Common myeloid progenitor, CD34-positive (primary cell): ENCODE measurements at regions not wholly inside any gene's neighbourhood (a gene's known extent, or its start where the extent isn't known, plus 50 kb on each side); places are given as distances from the start of the nearest gene placed in this dataset.

Experiments used
- CTCF ChIA-PET: fragments of 350-600 bp; sonication (Branson Sonifier 250); formaldehyde crosslinking; loops from one replicate; lab custom pipeline; 2021; ENCODE audit warnings: antibody characterized with exemption; lab: Charles Lee
- POLR2A ChIA-PET: fragments of 350-600 bp; sonication (Branson Sonifier 250); formaldehyde crosslinking; loops from one replicate; lab custom pipeline; 2021; ENCODE audit warnings: antibody characterized with exemption; lab: Charles Lee
- DNase-seq, 3 donors: peaks; one replicate each; pipeline versions ENCODE4 v3.0.0 to v3.0.0-alpha.2; 2013
- H3K27ac ChIP-seq, 2 experiments: 1 replicate in 1 of 2; 2 replicates in 1 of 2; pipeline ENCODE4 v1.7.0; 2013; ENCODE audit warnings: inconsistent platforms in 2 of 2, low read length in 2 of 2, mild to moderate bottlenecking in 2 of 2, low read depth in 1 of 2, moderate library complexity in 1 of 2; ENCODE audit not compliant: severe bottlenecking in 2 of 2, insufficient read depth in 1 of 2, poor library complexity in 1 of 2
- H3K27me3 ChIP-seq, 5 experiments: replicated peaks in 2 of 5; 1 replicate in 3 of 5; 2 replicates in 2 of 5; pipeline versions ENCODE4 v1.6.1 to v1.7.0; 2013; ENCODE audit warnings: low read length in 4 of 5, mild to moderate bottlenecking in 2 of 5, moderate library complexity in 2 of 5, inconsistent platforms in 1 of 5; ENCODE audit not compliant: insufficient read depth in 5 of 5, control insufficient read depth in 4 of 5
- H3K36me3 ChIP-seq, 4 experiments: 1 replicate in 2 of 4; 2 replicates in 2 of 4; pipeline versions ENCODE4 v1.6.1 to v1.7.0; 2013; ENCODE audit warnings: low read length in 3 of 4, control low read depth in 1 of 4, mild to moderate bottlenecking in 1 of 4; ENCODE audit not compliant: control insufficient read depth in 4 of 4, insufficient read depth in 4 of 4
- H3K4me1 ChIP-seq, 4 experiments: 1 replicate in 3 of 4; 2 replicates in 1 of 4; pipeline versions ENCODE4 v1.6.1 to v1.7.1; 2013; ENCODE audit warnings: low read length in 3 of 4, mild to moderate bottlenecking in 3 of 4, control low read depth in 1 of 4, inconsistent platforms in 1 of 4, moderate library complexity in 1 of 4; ENCODE audit not compliant: control insufficient read depth in 4 of 4, insufficient read depth in 4 of 4; ENCODE audit errors: control extremely low read depth in 1 of 4
- H3K4me3 ChIP-seq, 7 experiments: 1 replicate in 4 of 7; 2 replicates in 3 of 7; pipeline versions ENCODE4 v1.5.1 to v1.7.0; 2013; ENCODE audit warnings: mild to moderate bottlenecking in 7 of 7, low read length in 6 of 7, moderate library complexity in 6 of 7, inconsistent platforms in 2 of 7, low read depth in 2 of 7, control low read depth in 1 of 7; ENCODE audit not compliant: insufficient read depth in 4 of 7, control insufficient read depth in 1 of 7; ENCODE audit errors: extremely low read depth in 1 of 7
- H3K9me3 ChIP-seq, 5 experiments: 1 replicate in 4 of 5; 2 replicates in 1 of 5; pipeline versions ENCODE4 v1.6.1 to v1.7.1; 2013; ENCODE audit warnings: low read length in 4 of 5, mild to moderate bottlenecking in 2 of 5, inconsistent platforms in 1 of 5, low read depth in 1 of 5, moderate library complexity in 1 of 5; ENCODE audit not compliant: control insufficient read depth in 4 of 5, insufficient read depth in 2 of 5; ENCODE audit errors: control extremely low read depth in 1 of 5
- WGBS: methylation state at CpG from one replicate; pipeline ENCODE4 v1.1.5; 2013; ENCODE audit not compliant: insufficient coverage; 5-methylcytosine and 5-hydroxymethylcytosine counted together

DNA sequence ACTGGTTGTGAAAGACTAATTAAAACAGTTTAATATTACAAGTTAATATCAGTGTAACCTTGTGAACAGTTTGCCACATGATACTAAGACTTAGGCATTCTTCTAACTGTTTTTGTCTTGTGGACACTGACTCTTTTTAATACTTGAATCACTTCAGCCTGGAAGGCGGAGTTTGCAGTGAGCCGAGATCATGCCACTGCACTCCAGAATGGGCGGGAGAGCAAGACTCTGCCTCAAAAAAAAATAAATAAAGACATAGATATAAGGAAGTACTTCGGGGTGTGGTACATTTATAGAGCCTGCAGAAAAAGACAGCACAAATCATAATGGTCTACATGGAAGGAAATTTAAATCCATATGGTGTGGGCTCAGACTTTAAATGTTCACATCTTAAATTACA is 300.4 kb upstream of the NETO1 start:
- no peaks in the 10 kb centered on the region for H3K27me3 ChIP-seq
- no CpG with 5 or more reads among the region's 4 CpGs for WGBS

DNA sequence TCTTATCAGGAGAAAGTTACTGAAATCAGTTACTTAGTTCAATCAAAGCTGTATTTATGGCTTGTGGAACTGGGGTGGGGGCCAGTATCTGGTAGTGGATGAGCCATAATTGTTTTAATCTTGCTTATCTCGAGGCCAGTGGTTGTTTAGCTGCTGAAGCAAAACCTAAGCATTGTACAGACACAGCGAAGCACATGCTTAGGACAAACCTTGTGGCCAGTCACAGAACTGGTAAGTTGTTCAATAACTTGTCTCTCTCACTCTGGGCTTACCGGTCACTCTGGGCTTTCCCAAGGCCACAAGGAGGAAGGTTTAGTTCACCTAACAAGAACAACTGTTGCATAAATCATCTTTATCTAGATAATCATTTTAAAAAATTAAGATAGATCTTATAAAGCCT is 296.6 kb upstream of the NETO1 start:
- Histone ChIP-seq H3K36me3 (no peaks in the 10 kb centered on the region), H3K27ac (no peak overlapping the region), H3K4me3 (no peak overlapping the region), H3K4me1 (no peaks in the 10 kb centered on the region), H3K9me3 (peaks cover 0 to 3% (median 0%) of the 10 kb centered on the region in 5 experiments), H3K27me3 (no peaks in the 10 kb centered on the region)
- 100% methylated on average over 1 of the region's 3 CpGs for WGBS
- POLR2A ChIA-PET: no interaction called here
- no peak for DNase-seq
- CTCF ChIA-PET: no interaction called here

More for the DNA sequence above, 300.4 kb upstream of the NETO1 start:
- H3K36me3 ChIP-seq: no peaks in the 10 kb centered on the region
- H3K9me3 ChIP-seq: peaks cover 0 to 3% (median 0%) of the 10 kb centered on the region in 5 experiments
- H3K4me1 ChIP-seq: no peaks in the 10 kb centered on the region
- no peak for DNase-seq
- ChIA-PET POLR2A (no interaction called here), CTCF (no interaction called here)
- no peak overlapping the region for H3K4me3 ChIP-seq
- H3K27ac ChIP-seq: no peak overlapping the region

DNA sequence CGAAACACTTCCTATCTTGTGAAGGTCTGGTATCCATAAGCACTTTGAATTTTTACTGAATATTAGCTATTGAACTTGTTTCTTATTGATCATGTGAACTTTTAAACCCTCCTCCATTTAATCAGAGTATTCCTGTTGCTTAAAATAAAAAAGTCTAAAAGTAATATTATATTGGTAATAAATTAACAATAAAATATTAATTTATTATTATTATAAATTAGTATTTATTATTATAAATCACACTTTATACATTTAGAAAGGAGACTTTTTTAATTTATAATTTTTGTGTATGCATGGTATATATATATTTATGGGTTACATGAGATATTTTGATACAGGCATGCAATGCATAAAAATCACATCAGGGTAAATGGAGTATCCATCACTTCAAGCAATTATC is 295.4 kb upstream of the NETO1 start:
- CTCF ChIA-PET: no interaction called here
- Histone ChIP-seq H3K4me3 (no peak overlapping the region), H3K27ac (no peak overlapping the region), H3K4me1 (no peaks in the 10 kb centered on the region), H3K27me3 (peaks cover 0 to 1% (median 0%) of the 10 kb centered on the region in 5 experiments), H3K9me3 (peaks cover 0 to 3% (median 0%) of the 10 kb centered on the region in 5 experiments), H3K36me3 (no peaks in the 10 kb centered on the region)
- POLR2A ChIA-PET: no interaction called here
- WGBS: 80% methylated on average over 1 of the region's 1 CpG
- no peak for DNase-seq

DNA sequence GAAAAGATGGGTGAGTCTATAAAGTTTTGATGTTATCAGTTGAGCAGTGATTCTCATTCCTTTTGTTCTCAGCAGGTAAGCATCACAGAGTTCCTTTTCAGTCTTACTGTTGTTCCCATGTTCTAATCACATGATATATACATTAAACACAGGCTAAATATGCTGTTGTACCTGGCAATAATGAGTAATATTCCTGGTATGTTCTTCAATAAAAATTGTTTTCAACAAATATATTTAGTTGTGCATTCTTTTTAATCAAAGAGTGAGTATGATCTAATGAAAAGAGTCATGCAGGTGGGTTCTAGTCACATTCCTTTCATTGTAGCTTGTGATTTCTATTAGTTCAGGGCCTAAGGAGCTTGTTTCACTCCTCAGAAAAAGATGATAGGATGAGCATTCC is 288.3 kb upstream of the NETO1 start:
- Histone ChIP-seq H3K27me3 (peaks cover 0 to 1% (median 0%) of the 10 kb centered on the region in 5 experiments), H3K9me3 (no peaks in the 10 kb centered on the region), H3K4me3 (no peak overlapping the region), H3K36me3 (no peaks in the 10 kb centered on the region), H3K4me1 (no peaks in the 10 kb centered on the region), H3K27ac (no peak overlapping the region)
- ChIA-PET CTCF (no interaction called here), POLR2A (no interaction called here)
- DNase-seq: no peak

DNA sequence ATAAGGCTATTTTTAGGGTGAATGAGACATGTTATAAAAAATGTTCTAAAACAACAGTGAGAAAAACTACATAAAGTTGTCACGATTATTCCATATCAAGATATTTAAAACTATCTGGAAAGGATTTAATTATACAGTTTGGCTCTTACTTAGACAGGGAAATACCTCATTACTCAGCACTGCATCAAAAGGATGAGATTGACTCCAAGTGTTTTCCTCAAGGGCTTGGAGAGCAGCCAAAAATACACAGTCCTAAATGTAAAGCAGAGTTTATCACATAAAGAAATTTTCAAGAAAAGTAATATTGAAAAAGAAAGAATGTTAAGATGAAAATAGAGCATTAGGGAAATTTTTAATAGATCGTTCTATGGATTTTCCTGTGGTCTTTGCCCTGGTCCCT is 285.5 kb upstream of the NETO1 start:
- WGBS: 83% methylated on average over 1 of the region's 2 CpGs
- DNase-seq: no peak

DNA sequence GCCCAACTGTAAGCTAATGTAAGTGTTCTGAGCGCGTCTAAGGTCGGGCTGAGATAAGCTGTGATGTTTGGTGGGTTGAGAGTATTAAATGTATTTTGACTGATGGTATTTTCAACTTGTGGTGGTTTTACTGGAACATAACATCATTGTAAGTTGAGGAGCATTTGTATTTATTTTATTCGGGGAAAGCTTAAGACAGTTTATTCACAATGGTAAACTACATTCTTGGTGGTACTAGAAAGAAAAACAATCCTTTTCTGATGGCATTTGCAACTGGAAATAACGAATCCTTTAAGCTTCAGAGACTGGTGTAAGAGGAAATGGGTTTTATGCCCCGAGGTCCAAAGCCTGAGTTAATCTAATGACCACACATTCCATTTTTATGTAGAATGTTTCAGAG is 283.3 kb upstream of the NETO1 start:
- no peak overlapping the region for H3K27ac ChIP-seq
- DNase-seq: no peak
- WGBS: 96% methylated on average over 3 of the region's 6 CpGs
- no peak overlapping the region for H3K4me3 ChIP-seq
- no peaks in the 10 kb centered on the region for H3K36me3 ChIP-seq
- no peaks in the 10 kb centered on the region for H3K27me3 ChIP-seq
- H3K9me3 ChIP-seq: no peaks in the 10 kb centered on the region
- ChIA-PET CTCF (no interaction called here), POLR2A (no interaction called here)
- H3K4me1 ChIP-seq: no peaks in the 10 kb centered on the region

More for the DNA sequence above, 285.5 kb upstream of the NETO1 start:
- Histone ChIP-seq H3K4me1 (no peaks in the 10 kb centered on the region), H3K27me3 (no peaks in the 10 kb centered on the region), H3K27ac (no peak overlapping the region), H3K4me3 (no peak overlapping the region), H3K36me3 (no peaks in the 10 kb centered on the region), H3K9me3 (no peaks in the 10 kb centered on the region)
- ChIA-PET CTCF (no interaction called here), POLR2A (no interaction called here)

DNA sequence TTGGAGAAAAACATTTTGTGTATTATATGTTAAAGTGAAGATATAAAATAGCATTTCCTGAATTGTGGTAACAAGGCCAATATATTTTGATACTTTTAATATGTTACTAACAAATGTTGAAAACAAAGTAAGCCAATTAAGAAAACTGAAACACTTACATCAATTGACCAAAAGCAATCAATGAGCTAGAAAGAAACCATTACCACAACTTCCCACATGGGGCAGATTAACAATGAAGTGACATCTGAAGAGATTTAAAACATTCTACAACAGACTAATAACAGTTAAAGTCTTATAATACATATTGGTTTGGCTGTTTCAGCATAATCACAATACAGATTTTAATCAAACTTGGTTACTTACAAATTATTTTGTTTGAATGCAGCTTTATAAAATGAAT is 282.4 kb upstream of the NETO1 start:
- H3K4me1 ChIP-seq: no peaks in the 10 kb centered on the region
- H3K9me3 ChIP-seq: no peaks in the 10 kb centered on the region
- no peak overlapping the region for H3K27ac ChIP-seq
- no peak overlapping the region for H3K4me3 ChIP-seq
- ChIA-PET POLR2A (no interaction called here), CTCF (no interaction called here)
- no peak for DNase-seq
- H3K36me3 ChIP-seq: no peaks in the 10 kb centered on the region
- no peaks in the 10 kb centered on the region for H3K27me3 ChIP-seq
